NOMO-1 treated with dmso at 0.1 percent for 144 hours (cell line): ENCODE measurements at regions not wholly inside any gene's neighbourhood (a gene's known extent, or its start where the extent isn't known, plus 50 kb on each side); places are given as distances from the start of the nearest gene placed in this dataset.

Experiments used
- DNase-seq: peaks from one replicate; lab custom pipeline; 2025; ENCODE audit not compliant: unreplicated experiment; lab: John Stamatoyannopoulos, UW

- no peak for DNase-seq
These were observed 145.1 kb downstream of the SIPA1L2 start for GRCh38 chr1:232484856-232485255.

- no peak for DNase-seq
These were observed 146.1 kb downstream of the SIPA1L2 start for GRCh38 chr1:232483826-232484225.

GRCh38 chr1:232481091-232481490 is 148.8 kb downstream of the SIPA1L2 start:
- no peak for DNase-seq

GRCh38 chr1:232477728-232478127 is 152.2 kb downstream of the SIPA1L2 start:
- peak; percentile 54 for DNase-seq

GRCh38 chr1:232476538-232476950 is 153.4 kb downstream of the SIPA1L2 start:
- no peak for DNase-seq

GRCh38 chr1:232474826-232475225 is 155.1 kb downstream of the SIPA1L2 start:
- DNase-seq: no peak

GRCh38 chr1:232473900-232474299 is 156.0 kb downstream of the SIPA1L2 start:
- DNase-seq: no peak

- no peak for DNase-seq
These were observed 156.6 kb downstream of the SIPA1L2 start for GRCh38 chr1:232473324-232473723.

- no peak for DNase-seq
These were observed 157.4 kb downstream of the SIPA1L2 start for GRCh38 chr1:232472485-232473041.

GRCh38 chr1:232471250-232471649 is 158.7 kb downstream of the SIPA1L2 start:
- DNase-seq: no peak

- DNase-seq: no peak
These were observed 159.2 kb downstream of the SIPA1L2 start for GRCh38 chr1:232470711-232471110.

- no peak for DNase-seq
These were observed 161.7 kb downstream of the SIPA1L2 start for GRCh38 chr1:232468249-232468648.

- DNase-seq: no peak
These were observed 162.7 kb downstream of the SIPA1L2 start for GRCh38 chr1:232467073-232467760.

GRCh38 chr1:232464325-232464724 is 165.6 kb downstream of the SIPA1L2 start:
- no peak for DNase-seq

GRCh38 chr1:232463225-232463624 is 166.7 kb downstream of the SIPA1L2 start:
- no peak for DNase-seq

GRCh38 chr1:232462213-232462612 is 167.7 kb downstream of the SIPA1L2 start:
- no peak for DNase-seq

- DNase-seq: no peak
These were observed 170.1 kb downstream of the SIPA1L2 start for GRCh38 chr1:232459826-232460225.

- DNase-seq: no peak
These were observed 170.8 kb downstream of the SIPA1L2 start for GRCh38 chr1:232459087-232459486.

- DNase-seq: peak; percentile 65
These were observed 172.3 kb downstream of the SIPA1L2 start for GRCh38 chr1:232457595-232457994.

- peak; percentile 33 for DNase-seq
These were observed 173.2 kb downstream of the SIPA1L2 start for GRCh38 chr1:232456714-232457113.

GRCh38 chr1:232454227-232454886 is 175.6 kb downstream of the SIPA1L2 start:
- no peak for DNase-seq

- no peak for DNase-seq
These were observed 177.0 kb downstream of the SIPA1L2 start for GRCh38 chr1:232452736-232453440.
